SK-N-SH (cell line): ENCODE measurements at regions not wholly inside any gene's neighbourhood (a gene's known extent, or its start where the extent isn't known, plus 50 kb on each side); places are given as distances from the start of the nearest gene placed in this dataset.

Experiments
- EP300 ChIP-seq, 2 experiments: IDR thresholded peaks; 2 replicates each; pipeline versions ENCODE4 v1.4.0 to v1.6.1; 2012; ENCODE audit warnings: borderline replicate concordance in 1 of 2, low read depth in 1 of 2, low read length in 1 of 2
- GABPA ChIP-seq: IDR thresholded peaks from 2 replicates; pipeline ENCODE4 v1.4.0; 2012; ENCODE audit warnings: low read depth, mild to moderate bottlenecking
- JUND ChIP-seq: IDR thresholded peaks from 2 replicates; pipeline ENCODE4 v1.4.0; 2012
- NFIC ChIP-seq: IDR thresholded peaks from 2 replicates; pipeline ENCODE4 v1.4.0; 2012; ENCODE audit warnings: borderline replicate concordance
- POLR2AphosphoS5 ChIP-seq: IDR thresholded peaks from 2 replicates; pipeline ENCODE4 v1.6.1; 2012; ENCODE audit warnings: low read depth, low read length
- RFX5 ChIP-seq: IDR thresholded peaks from 2 replicates; pipeline ENCODE4 v1.6.1; 2012; ENCODE audit warnings: mild to moderate bottlenecking, improper control_type of control experiment, low read length
- RXRA ChIP-seq: IDR thresholded peaks from 2 replicates; pipeline ENCODE4 v1.4.0; 2012; ENCODE audit warnings: low read depth, mild to moderate bottlenecking, borderline replicate concordance
- SMC3 ChIP-seq: IDR thresholded peaks from 2 replicates; pipeline ENCODE4 v1.6.1; 2012; ENCODE audit warnings: low read depth, low read length, improper control_type of control experiment
- TAF1 ChIP-seq: IDR thresholded peaks from 2 replicates; pipeline ENCODE4 v1.6.1; 2012; ENCODE audit warnings: low read depth, mild to moderate bottlenecking, low read length, moderate library complexity, borderline replicate concordance
- TEAD4 ChIP-seq: IDR thresholded peaks from 2 replicates; pipeline ENCODE4 v1.4.0; 2012; ENCODE audit warnings: mild to moderate bottlenecking, borderline replicate concordance; ENCODE audit not compliant: insufficient read depth
- TF ChIP-seq, protein P1 (sequence below): IDR thresholded peaks from 2 replicates; pipeline ENCODE4 v1.6.1; 2012; ENCODE audit warnings: mild to moderate bottlenecking, low read depth, low read length, moderate library complexity
- TF ChIP-seq, protein P2 (sequence below): fragments of 200-600 bp; sonication (generic); IDR thresholded peaks from 2 replicates; pipeline ENCODE4 v1.6.1; 2017; ENCODE audit warnings: antibody characterized with exemption, mild to moderate bottlenecking, moderate library complexity
- TF ChIP-seq, protein P3 (sequence below): fragments of 150-350 bp; IDR thresholded peaks from 2 replicates; pipeline ENCODE4 v1.6.1; 2017; ENCODE audit warnings: antibody characterized with exemption, low read length, low read depth, borderline replicate concordance

DNA sequence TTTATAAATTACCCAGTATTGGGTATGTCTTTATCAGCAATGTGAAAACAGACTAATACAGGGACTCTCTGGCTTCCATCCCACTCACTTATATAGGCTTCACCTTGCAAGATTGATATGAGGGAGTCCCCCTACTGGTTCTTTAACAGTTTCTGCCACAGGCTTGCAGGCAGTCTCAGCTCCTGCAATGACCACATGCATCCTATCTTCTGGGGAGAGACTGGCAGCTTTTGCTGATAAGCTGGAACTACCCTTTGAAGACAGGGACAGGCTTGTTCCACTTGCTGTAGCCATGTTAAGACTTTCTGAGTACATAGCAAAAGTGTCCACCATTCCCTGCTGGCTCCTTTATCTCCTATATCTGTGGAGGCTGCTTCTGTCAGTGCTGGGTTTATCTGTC lies 531.7 kb upstream of the FLRT2 start:
- TF ChIP-seq POLR2AphosphoS5, result no peak
- no peak for TF ChIP-seq TEAD4
- TF ChIP-seq EP300 (IDR thresholded peaks at IDR 0.05; ENCODE audit: borderline replicate concordance in 1 of 2, low read depth in 1 of 2, low read length in 1 of 2), result no peak
- TF ChIP-seq TAF1, result no peak
- no peak for TF ChIP-seq JUND
- TF ChIP-seq RFX5, result no peak
- TF ChIP-seq, protein P1, sequence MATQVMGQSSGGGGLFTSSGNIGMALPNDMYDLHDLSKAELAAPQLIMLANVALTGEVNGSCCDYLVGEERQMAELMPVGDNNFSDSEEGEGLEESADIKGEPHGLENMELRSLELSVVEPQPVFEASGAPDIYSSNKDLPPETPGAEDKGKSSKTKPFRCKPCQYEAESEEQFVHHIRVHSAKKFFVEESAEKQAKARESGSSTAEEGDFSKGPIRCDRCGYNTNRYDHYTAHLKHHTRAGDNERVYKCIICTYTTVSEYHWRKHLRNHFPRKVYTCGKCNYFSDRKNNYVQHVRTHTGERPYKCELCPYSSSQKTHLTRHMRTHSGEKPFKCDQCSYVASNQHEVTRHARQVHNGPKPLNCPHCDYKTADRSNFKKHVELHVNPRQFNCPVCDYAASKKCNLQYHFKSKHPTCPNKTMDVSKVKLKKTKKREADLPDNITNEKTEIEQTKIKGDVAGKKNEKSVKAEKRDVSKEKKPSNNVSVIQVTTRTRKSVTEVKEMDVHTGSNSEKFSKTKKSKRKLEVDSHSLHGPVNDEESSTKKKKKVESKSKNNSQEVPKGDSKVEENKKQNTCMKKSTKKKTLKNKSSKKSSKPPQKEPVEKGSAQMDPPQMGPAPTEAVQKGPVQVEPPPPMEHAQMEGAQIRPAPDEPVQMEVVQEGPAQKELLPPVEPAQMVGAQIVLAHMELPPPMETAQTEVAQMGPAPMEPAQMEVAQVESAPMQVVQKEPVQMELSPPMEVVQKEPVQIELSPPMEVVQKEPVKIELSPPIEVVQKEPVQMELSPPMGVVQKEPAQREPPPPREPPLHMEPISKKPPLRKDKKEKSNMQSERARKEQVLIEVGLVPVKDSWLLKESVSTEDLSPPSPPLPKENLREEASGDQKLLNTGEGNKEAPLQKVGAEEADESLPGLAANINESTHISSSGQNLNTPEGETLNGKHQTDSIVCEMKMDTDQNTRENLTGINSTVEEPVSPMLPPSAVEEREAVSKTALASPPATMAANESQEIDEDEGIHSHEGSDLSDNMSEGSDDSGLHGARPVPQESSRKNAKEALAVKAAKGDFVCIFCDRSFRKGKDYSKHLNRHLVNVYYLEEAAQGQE, result no peak
- TF ChIP-seq SMC3, result no peak
- TF ChIP-seq, protein P2, sequence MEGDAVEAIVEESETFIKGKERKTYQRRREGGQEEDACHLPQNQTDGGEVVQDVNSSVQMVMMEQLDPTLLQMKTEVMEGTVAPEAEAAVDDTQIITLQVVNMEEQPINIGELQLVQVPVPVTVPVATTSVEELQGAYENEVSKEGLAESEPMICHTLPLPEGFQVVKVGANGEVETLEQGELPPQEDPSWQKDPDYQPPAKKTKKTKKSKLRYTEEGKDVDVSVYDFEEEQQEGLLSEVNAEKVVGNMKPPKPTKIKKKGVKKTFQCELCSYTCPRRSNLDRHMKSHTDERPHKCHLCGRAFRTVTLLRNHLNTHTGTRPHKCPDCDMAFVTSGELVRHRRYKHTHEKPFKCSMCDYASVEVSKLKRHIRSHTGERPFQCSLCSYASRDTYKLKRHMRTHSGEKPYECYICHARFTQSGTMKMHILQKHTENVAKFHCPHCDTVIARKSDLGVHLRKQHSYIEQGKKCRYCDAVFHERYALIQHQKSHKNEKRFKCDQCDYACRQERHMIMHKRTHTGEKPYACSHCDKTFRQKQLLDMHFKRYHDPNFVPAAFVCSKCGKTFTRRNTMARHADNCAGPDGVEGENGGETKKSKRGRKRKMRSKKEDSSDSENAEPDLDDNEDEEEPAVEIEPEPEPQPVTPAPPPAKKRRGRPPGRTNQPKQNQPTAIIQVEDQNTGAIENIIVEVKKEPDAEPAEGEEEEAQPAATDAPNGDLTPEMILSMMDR, result no peak
- no peak for TF ChIP-seq GABPA
- no peak for TF ChIP-seq NFIC
- TF ChIP-seq RXRA, result no peak
- TF ChIP-seq, protein P3, sequence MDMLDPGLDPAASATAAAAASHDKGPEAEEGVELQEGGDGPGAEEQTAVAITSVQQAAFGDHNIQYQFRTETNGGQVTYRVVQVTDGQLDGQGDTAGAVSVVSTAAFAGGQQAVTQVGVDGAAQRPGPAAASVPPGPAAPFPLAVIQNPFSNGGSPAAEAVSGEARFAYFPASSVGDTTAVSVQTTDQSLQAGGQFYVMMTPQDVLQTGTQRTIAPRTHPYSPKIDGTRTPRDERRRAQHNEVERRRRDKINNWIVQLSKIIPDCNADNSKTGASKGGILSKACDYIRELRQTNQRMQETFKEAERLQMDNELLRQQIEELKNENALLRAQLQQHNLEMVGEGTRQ, result no peak
